Activated CD8-positive, alpha-beta memory T cell treated with anti-CD3 and anti-CD28 coated beads, Interleukin-2, amount 50 U/mL, for 4 hours (primary cell): ENCODE measurements at regions not wholly inside any gene's neighbourhood (a gene's known extent, or its start where the extent isn't known, plus 50 kb on each side); places are given as distances from the start of the nearest gene placed in this dataset.
"Not testable (repeated sequence)": the region's sequence is repeated elsewhere in the genome, so short reads cannot be mapped to it uniquely, and the experiment has no call there.

Source experiments
- DNase-seq: peaks from one replicate; pipeline ENCODE4 v3.0.0-alpha.2; 2020

- peak; percentile 50 for DNase-seq
Measured at GRCh38 chr5:42949348-42950115, 90.6 kb downstream of the ANXA2R start.

GRCh38 chr5:42948961-42949347 lies 91.2 kb downstream of the ANXA2R start:
- DNase-seq: no peak

GRCh38 chr5:42944989-42945388 lies 95.1 kb downstream of the ANXA2R start:
- DNase-seq: no peak

GRCh38 chr5:42943931-42944631 lies 96.0 kb downstream of the ANXA2R start:
- no peak for DNase-seq

- no peak for DNase-seq
Measured at GRCh38 chr5:42940853-42941252, 99.3 kb downstream of the ANXA2R start.

GRCh38 chr5:42932011-42932410 lies 108.1 kb downstream of the ANXA2R start:
- DNase-seq: not testable (repeated sequence)

- DNase-seq: not testable (repeated sequence)
Measured at GRCh38 chr5:42931451-42931850, 108.7 kb downstream of the ANXA2R start.

GRCh38 chr5:42930934-42931333 lies 109.2 kb downstream of the ANXA2R start:
- DNase-seq: no peak

- no peak for DNase-seq
Measured at GRCh38 chr5:42929871-42930270, 110.2 kb downstream of the ANXA2R start.

- no peak for DNase-seq
Measured at GRCh38 chr5:42927730-42928129, 112.4 kb downstream of the ANXA2R start.

GRCh38 chr5:42924686-42925085 lies 113.0 kb upstream of the SELENOP start:
- no peak for DNase-seq

- DNase-seq: no peak
Measured at GRCh38 chr5:42924226-42924625, 112.5 kb upstream of the SELENOP start.

- no peak for DNase-seq
Measured at GRCh38 chr5:42923710-42924109, 112.0 kb upstream of the SELENOP start.

- no peak for DNase-seq
Measured at GRCh38 chr5:42919600-42919999, 107.9 kb upstream of the SELENOP start.

GRCh38 chr5:42915306-42915866 lies 103.7 kb upstream of the SELENOP start:
- no peak for DNase-seq

- peak; percentile 57 for DNase-seq
Measured at GRCh38 chr5:42912184-42912798, 100.6 kb upstream of the SELENOP start.

- peak; percentile 89 for DNase-seq
Measured at GRCh38 chr5:42908509-42909488, 97.1 kb upstream of the SELENOP start.

- DNase-seq: no peak
Measured at GRCh38 chr5:42908086-42908485, 96.4 kb upstream of the SELENOP start.

- no peak for DNase-seq
Measured at GRCh38 chr5:42905827-42906226, 94.1 kb upstream of the SELENOP start.

GRCh38 chr5:42900734-42901133 lies 89.0 kb upstream of the SELENOP start:
- DNase-seq: no peak

- no peak for DNase-seq
Measured at GRCh38 chr5:42898760-42899159, 87.1 kb upstream of the SELENOP start.

- DNase-seq: no peak
Measured at GRCh38 chr5:42896523-42896922, 84.8 kb upstream of the SELENOP start.
